D721Med (cell line): ENCODE measurements at regions not wholly inside any gene's neighbourhood (a gene's known extent, or its start where the extent isn't known, plus 50 kb on each side); places are given as distances from the start of the nearest gene placed in this dataset.
"Not testable (repeated sequence)": the region's sequence is repeated elsewhere in the genome, so short reads cannot be mapped to it uniquely, and the experiment has no call there.

Experiments
- DNase-seq: peaks from one replicate; pipeline ENCODE4 v3.0.0; 2011; ENCODE audit warnings: low spot score; ENCODE audit not compliant: insufficient read length
- FAIRE-seq: peaks from 2 replicates; lab custom pipeline; 2011; peaks lifted over from hg19 to GRCh38; lab: Jason Lieb, UNC
- TF ChIP-seq, protein P1 (sequence below): IDR thresholded peaks from 2 replicates; pipeline ENCODE4 v1.5.1; 2012; ENCODE audit warnings: mild to moderate bottlenecking, control low read depth; ENCODE audit not compliant: insufficient read depth; ENCODE audit errors: missing control alignments

DNA sequence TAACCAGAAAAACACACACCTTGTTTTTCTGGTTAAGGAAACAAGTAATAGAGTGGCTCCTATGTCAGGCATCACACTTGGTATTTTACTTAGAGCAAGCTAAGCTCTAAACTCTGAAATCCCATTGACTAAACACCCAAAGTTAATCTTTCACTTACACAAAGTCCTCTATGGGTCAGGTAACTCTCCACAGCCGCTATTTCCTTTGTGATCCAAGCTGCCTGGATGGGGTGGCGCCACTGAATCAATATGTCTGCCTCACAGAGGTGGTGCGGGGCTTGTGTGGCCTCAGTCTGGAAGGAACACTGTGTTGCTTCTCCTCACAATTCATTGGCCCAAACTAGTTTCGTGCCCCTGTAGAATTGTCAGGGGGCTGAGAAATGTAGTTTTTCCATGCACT lies 160.0 kb upstream of the E2F7 start:
- TF ChIP-seq, protein P1, sequence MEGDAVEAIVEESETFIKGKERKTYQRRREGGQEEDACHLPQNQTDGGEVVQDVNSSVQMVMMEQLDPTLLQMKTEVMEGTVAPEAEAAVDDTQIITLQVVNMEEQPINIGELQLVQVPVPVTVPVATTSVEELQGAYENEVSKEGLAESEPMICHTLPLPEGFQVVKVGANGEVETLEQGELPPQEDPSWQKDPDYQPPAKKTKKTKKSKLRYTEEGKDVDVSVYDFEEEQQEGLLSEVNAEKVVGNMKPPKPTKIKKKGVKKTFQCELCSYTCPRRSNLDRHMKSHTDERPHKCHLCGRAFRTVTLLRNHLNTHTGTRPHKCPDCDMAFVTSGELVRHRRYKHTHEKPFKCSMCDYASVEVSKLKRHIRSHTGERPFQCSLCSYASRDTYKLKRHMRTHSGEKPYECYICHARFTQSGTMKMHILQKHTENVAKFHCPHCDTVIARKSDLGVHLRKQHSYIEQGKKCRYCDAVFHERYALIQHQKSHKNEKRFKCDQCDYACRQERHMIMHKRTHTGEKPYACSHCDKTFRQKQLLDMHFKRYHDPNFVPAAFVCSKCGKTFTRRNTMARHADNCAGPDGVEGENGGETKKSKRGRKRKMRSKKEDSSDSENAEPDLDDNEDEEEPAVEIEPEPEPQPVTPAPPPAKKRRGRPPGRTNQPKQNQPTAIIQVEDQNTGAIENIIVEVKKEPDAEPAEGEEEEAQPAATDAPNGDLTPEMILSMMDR: no peak
- FAIRE-seq (no peak), DNase-seq (no peak)

DNA sequence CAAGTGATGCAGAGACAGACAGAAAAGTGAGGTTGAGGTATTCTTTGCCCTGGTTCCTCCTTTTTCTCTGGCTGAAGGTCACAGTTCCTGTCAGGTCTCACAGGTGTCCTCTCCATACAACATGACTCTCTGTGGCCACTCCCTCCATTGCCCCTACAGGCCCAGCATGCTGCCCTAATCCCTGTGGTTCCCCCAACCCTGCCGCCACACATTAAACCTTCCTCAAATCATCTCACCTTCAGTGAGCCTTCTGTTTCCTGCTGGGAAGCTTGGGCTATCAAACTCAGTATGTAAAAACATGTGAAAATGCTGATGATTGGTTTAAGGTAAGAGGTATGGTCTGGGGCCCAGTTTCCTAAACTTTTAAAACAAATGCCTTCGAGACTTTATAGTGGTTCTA lies 159.0 kb upstream of the E2F7 start:
- no peak for DNase-seq
- TF ChIP-seq, protein P1: no peak
- FAIRE-seq: no peak

DNA sequence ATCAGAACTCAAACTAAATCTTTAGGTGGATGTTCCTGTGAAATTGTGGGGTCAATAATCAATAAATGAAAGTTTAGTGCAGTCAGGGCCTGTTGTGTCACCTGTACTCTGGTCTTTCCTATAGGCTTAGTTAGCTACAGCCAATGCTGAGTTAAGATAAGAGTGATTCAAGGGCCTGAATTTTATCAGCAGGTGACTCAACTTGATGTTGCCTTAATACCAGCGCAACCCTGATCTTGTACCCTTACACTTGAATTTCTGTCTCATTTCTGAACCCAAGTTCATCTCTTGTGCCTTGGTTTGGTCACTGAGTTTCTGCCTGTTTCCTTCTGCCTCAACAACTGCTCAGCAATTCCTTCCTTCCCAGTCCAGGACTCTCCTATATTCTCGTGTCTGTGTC lies 157.0 kb upstream of the E2F7 start:
- no peak for FAIRE-seq
- no peak for DNase-seq
- TF ChIP-seq, protein P1: no peak

DNA sequence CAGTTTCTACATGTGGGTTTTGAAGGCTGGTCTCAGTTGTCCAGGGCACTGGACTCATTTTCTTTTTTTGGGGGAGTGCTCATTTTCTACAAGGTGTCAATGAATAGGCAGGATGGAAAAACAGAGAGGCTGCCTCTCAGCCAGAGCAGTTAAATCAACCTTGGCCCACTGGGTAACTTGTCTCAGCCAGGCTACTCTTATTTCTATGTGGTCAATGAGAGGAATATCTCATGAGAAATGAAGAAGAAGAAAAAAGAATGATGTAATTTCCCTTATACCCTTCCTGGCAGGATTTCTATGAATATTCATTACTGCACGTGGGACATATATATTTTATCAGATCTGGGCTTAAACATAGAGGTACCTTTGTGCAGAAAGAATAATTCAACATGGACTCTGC lies 155.2 kb upstream of the E2F7 start:
- TF ChIP-seq, protein P1: no peak
- no peak for DNase-seq
- no peak for FAIRE-seq

DNA sequence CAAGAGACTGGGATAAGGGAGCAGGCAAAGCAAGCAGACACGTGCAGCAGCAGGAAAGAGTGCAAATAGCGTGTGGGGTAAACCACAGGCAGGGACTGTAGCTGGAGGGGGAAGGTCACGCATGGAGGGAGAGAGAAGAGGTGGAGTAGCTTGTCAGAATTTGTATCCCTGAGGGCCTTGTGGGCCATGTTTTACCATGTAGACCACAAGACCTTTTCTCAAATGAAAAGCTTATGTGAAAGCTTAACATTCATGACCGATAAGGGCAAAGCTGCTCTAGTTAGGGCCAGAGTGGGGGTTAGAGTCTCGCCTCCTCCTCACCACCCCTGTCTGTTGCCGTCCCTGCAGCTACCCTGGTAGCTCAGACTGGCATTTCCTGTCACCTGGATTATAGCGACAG lies 152.9 kb upstream of the E2F7 start:
- DNase-seq (no peak), FAIRE-seq (no peak)
- TF ChIP-seq, protein P1: no peak

DNA sequence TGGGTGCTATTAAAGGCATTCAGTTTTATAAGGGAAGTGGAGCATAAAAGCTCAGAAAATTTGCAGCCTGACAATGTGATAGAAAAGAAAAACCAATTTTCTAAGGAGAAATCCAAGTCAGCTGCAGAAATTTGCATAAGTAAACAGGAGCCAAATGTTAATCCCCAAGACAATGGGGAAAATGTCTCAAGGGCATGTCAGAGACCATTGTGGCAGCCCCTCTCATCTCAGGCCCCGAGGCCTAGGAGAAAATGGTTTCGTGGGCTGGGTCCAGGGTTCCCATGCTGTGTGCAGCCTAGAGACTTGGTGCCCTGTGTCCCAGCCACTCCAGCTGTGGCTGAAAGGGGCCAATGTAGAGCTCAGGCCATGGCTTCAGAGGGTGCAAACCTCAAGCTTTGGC lies 150.8 kb upstream of the E2F7 start:
- FAIRE-seq, DNase-seq: not testable (repeated sequence)

DNA sequence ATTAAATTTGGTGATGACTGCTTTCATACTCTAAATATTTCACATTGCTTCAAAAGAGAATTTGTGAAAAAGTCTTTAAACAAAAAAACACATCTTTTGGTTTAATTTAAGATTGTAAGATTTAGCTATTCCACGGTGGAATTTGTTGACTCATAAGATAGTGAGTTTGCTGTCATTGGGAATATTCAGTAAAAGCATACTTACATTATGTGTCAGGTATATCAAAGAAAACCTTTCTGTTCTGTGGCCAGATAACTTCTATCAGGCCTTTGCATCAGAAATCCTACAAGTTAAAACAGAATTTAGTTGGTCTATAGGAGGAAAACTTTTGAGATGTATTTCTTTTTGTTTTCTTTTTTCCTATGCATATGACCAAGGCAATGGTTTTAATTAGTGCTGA lies 148.8 kb upstream of the E2F7 start:
- no peak for DNase-seq
- TF ChIP-seq, protein P1: no peak
- FAIRE-seq: no peak

DNA sequence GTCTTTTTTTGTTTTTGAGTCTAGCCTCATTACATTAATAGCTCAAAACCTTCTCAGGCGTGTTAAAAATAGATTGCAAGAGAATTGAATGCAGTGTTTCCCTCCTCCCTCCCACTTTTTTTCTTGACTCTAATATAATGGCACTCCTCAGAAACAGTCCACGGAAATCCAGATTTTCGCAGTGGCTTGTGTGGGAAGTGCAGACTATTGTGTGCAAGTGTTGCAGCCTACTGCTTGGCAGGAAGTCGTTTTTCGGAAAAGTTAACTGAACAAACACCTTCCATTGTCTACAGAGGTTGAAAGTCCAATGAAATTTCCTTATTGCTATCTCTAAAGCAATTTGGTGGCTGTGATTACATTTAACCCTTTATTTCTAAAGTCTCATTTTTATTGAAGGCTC lies 147.9 kb upstream of the E2F7 start:
- FAIRE-seq (no peak), DNase-seq (no peak)
- TF ChIP-seq, protein P1: no peak
